ENCODE measurements at regions not wholly inside any gene's neighbourhood (a gene's known extent, or its start where the extent isn't known, plus 50 kb on each side); places are given as distances from the start of the nearest gene placed in this dataset.

DNA sequence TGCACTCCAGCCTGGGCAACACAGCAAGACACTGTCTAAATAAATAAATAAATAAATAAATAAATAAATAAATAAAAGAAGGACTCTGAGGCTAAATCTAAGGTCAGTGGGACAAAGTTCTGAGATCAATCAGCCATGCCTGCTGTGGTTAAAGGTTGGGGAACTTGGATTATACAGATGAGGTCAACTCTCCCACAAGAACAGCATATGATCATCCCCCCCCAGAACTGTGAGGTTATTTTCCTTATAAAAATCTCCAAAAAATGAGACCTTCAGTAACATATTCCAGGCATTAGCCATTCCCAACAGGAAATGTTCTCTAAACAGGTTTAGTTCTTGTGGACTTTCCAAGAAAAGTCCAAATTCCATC, 90.3 kb downstream of the C16orf95 start:
- DNase-seq (ENCODE audit: low read depth in 6 of 9, low spot score in 9 of 9), result no peak
- H3K9me3 ChIP-seq (ENCODE audit: control insufficient read depth in 2 of 2, insufficient read depth in 1 of 2, low read length in 1 of 2), result no peaks in the 10 kb centered on the region
- H3K36me3 ChIP-seq (ENCODE audit: control insufficient read depth in 2 of 2, insufficient read depth in 2 of 2, low read length in 1 of 2), result no peaks in the 10 kb centered on the region
- no peak overlapping the region for H3K27ac ChIP-seq (ENCODE audit: low read depth in 1 of 2, low read length in 1 of 2)
- H3K4me1 ChIP-seq (ENCODE audit: control insufficient read depth in 2 of 2, insufficient read depth in 2 of 2, low read length in 2 of 2), result no peaks in the 10 kb centered on the region
- no peaks in the 10 kb centered on the region for H3K27me3 ChIP-seq (ENCODE audit: control insufficient read depth in 2 of 2, insufficient read depth in 1 of 2, low read length in 1 of 2)
- H3K4me3 ChIP-seq (ENCODE audit: low read length in 2 of 2), result no peak overlapping the region

DNA sequence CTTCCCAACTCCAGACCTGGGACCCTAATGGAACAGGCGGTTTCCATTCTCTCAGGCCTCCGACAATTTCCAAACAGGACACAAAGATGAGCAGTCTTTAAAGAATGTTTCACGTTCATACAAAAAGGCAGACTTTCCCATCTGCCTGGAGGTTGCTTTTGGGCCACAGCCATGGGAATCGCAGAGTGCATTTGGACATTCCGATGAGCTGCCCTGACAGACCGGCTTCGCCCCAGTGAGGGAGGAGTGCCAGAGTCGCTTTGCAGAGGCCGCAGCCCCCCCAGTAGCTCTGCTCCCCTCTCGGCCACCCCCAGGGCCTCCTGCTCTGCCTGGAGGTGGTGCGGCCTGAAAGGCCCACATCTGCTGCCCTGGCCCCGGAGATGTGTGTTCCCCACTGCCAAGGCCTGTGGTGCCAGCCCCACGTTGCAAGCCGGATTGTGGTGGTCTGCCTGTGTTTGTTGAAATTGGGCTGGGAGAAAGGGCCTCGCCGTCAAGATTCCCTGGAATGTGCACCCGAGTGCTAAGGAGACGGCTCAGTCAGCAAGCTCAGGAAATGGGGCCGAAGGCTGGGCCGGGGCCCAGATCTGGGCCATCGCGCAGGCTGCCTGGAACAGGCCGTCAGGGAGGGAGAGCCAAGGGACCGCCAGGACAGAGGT, 89.8 kb downstream of the C16orf95 start:
- H3K27ac ChIP-seq (ENCODE audit: low read depth in 1 of 2, low read length in 1 of 2), result no peak overlapping the region
- 92% methylated on average over 24 of the region's 24 CpGs for WGBS

DNA sequence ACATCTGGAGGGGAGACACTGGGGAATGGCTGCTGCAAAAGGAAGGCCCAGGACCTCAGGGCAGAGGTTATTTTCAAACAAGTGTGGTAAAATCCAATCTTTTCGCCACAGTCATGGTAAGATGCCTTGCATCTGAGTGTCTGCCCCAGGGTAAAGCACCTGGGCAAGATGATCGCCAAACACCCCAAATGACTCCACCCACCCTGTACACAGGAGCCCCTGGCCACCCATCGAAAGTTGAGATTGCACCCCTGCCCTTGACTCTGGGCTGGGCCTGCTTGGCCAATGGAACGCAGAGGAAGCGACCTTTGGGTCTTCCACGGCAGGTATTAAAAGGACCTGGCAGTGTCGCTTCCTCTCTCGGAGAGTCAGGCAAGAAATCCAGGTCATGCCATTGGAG, 88.8 kb downstream of the C16orf95 start:
- H3K36me3 ChIP-seq (ENCODE audit: control insufficient read depth in 2 of 2, insufficient read depth in 2 of 2, low read length in 1 of 2), result no peaks in the 10 kb centered on the region
- 98% methylated on average over 8 of the region's 8 CpGs for WGBS
- DNase-seq (ENCODE audit: low read depth in 6 of 9, low spot score in 9 of 9), result no peak
- no peaks in the 10 kb centered on the region for H3K4me1 ChIP-seq (ENCODE audit: control insufficient read depth in 2 of 2, insufficient read depth in 2 of 2, low read length in 2 of 2)
- H3K9me3 ChIP-seq (ENCODE audit: control insufficient read depth in 2 of 2, insufficient read depth in 1 of 2, low read length in 1 of 2), result no peaks in the 10 kb centered on the region
- H3K27ac ChIP-seq (ENCODE audit: low read depth in 1 of 2, low read length in 1 of 2), result no peak overlapping the region
- no peak overlapping the region for H3K4me3 ChIP-seq (ENCODE audit: low read length in 2 of 2)
- H3K27me3 ChIP-seq (ENCODE audit: control insufficient read depth in 2 of 2, insufficient read depth in 1 of 2, low read length in 1 of 2), result no peaks in the 10 kb centered on the region

More for the DNA sequence above, 89.8 kb downstream of the C16orf95 start:
- no peaks in the 10 kb centered on the region for H3K4me1 ChIP-seq (ENCODE audit: control insufficient read depth in 2 of 2, insufficient read depth in 2 of 2, low read length in 2 of 2)
- no peak overlapping the region for H3K4me3 ChIP-seq (ENCODE audit: low read length in 2 of 2)
- no peaks in the 10 kb centered on the region for H3K36me3 ChIP-seq (ENCODE audit: control insufficient read depth in 2 of 2, insufficient read depth in 2 of 2, low read length in 1 of 2)
- DNase-seq (ENCODE audit: low read depth in 6 of 9, low spot score in 9 of 9), result no peak
- H3K27me3 ChIP-seq (ENCODE audit: control insufficient read depth in 2 of 2, insufficient read depth in 1 of 2, low read length in 1 of 2), result no peaks in the 10 kb centered on the region
- no peaks in the 10 kb centered on the region for H3K9me3 ChIP-seq (ENCODE audit: control insufficient read depth in 2 of 2, insufficient read depth in 1 of 2, low read length in 1 of 2)

DNA sequence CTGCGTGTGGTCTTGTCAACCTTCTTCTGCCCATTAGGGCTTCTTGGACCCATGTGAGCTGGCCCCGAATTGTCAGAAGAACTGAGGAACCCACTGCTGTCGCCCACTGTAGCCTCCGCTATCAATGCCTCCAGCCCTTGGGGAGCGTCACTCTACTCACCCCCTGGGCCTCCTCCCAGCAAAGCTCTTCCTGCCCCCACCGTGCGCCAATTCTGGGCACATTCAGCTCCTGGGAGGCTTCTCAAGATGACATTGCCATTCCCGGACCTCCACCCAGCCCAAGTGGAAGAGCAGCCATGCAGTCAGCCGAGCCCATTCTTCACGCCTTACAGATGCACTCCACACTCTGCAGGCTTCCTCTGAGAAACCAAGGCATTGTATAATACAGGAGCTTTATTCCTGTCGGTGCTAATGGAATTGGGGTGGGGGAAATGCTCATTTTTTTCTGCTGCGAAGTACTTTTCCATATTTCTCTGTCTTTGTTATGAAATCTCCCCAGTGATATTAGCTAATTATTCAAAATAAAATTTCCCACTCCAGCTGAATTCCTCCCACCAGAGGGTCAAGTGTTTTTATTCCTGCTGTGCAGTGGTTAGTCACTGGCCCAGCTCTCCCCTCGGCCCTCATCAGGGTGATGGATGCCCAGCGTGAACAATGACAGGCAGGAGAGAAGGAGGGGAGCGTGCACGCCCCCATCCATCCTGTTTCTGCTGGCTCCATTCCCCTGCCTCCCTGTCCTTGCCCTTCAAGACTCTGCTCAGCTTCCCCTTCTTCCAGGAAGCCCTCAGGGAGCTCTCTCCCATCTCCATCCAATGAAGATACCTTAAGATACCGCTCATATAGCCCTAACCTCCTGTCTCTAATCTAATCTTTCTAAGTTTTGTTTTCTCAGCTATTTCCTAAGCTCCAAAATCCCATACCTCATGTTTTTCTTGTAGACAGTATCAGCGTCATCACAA, 87.7 kb downstream of the C16orf95 start:
- Histone ChIP-seq H3K9me3 (ENCODE audit: control insufficient read depth in 2 of 2, insufficient read depth in 1 of 2, low read length in 1 of 2) (no peaks in the 10 kb centered on the region), H3K36me3 (ENCODE audit: control insufficient read depth in 2 of 2, insufficient read depth in 2 of 2, low read length in 1 of 2) (no peaks in the 10 kb centered on the region), H3K4me1 (ENCODE audit: control insufficient read depth in 2 of 2, insufficient read depth in 2 of 2, low read length in 2 of 2) (no peaks in the 10 kb centered on the region), H3K27me3 (ENCODE audit: control insufficient read depth in 2 of 2, insufficient read depth in 1 of 2, low read length in 1 of 2) (no peaks in the 10 kb centered on the region), H3K27ac (ENCODE audit: low read depth in 1 of 2, low read length in 1 of 2) (no peak overlapping the region), H3K4me3 (ENCODE audit: low read length in 2 of 2) (no peak overlapping the region)
- no peak for DNase-seq (ENCODE audit: low read depth in 6 of 9, low spot score in 9 of 9)
- 94% methylated on average over 18 of the region's 18 CpGs for WGBS

DNA sequence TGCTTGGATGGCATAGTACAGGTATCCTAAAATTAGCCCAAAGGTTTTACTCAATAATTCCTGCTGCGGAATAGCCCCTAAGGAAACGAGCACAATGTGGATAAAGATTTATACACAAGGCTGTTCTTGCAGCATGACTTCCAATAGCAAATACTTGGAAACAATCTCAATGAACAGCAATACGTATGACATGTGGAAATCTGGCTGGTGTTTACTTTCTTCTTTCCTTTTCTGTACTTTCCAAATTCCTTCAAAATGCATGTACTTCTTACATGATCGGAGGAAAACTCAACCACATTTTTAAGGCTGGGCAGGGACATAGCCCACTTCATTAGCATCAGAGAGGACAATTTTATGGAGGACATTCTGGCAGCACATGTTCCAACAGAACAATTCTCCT, 86.6 kb downstream of the C16orf95 start:
- Histone ChIP-seq H3K27ac (ENCODE audit: low read depth in 1 of 2, low read length in 1 of 2) (no peak overlapping the region), H3K4me1 (ENCODE audit: control insufficient read depth in 2 of 2, insufficient read depth in 2 of 2, low read length in 2 of 2) (no peaks in the 10 kb centered on the region), H3K4me3 (ENCODE audit: low read length in 2 of 2) (no peak overlapping the region), H3K36me3 (ENCODE audit: control insufficient read depth in 2 of 2, insufficient read depth in 2 of 2, low read length in 1 of 2) (no peaks in the 10 kb centered on the region), H3K9me3 (ENCODE audit: control insufficient read depth in 2 of 2, insufficient read depth in 1 of 2, low read length in 1 of 2) (no peaks in the 10 kb centered on the region), H3K27me3 (ENCODE audit: control insufficient read depth in 2 of 2, insufficient read depth in 1 of 2, low read length in 1 of 2) (peaks cover 0 to 6% of the 10 kb centered on the region in 2 donors)
- 96% methylated on average over 4 of the region's 4 CpGs for WGBS
- DNase-seq (ENCODE audit: low read depth in 6 of 9, low spot score in 9 of 9), result no peak

DNA sequence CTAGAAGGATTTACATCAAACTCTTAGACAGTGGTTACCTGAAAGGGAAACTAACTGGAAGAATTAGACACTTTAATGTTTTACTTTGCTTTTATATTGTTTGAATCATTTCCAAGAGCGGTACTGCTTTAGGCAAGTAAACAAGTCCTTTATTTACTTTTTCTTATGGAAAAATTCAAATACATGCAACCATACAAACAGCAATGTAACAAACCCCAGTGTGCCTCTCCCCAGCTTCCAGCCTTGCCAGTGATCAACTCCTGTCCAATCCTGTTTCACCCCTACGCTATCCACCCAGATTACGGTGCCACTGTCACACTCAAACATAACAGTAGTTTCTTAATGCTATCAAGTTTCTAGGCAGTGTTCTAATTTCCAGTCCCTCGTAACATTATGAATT, 85.9 kb downstream of the C16orf95 start:
- no peak overlapping the region for H3K4me3 ChIP-seq (ENCODE audit: low read length in 2 of 2)
- H3K27me3 ChIP-seq (ENCODE audit: control insufficient read depth in 2 of 2, insufficient read depth in 1 of 2, low read length in 1 of 2), result peaks cover 0 to 11% of the 10 kb centered on the region in 2 donors
- no peak overlapping the region for H3K27ac ChIP-seq (ENCODE audit: low read depth in 1 of 2, low read length in 1 of 2)
- H3K9me3 ChIP-seq (ENCODE audit: control insufficient read depth in 2 of 2, insufficient read depth in 1 of 2, low read length in 1 of 2), result no peaks in the 10 kb centered on the region
- WGBS, result 98% methylated on average over 4 of the region's 4 CpGs
- H3K36me3 ChIP-seq (ENCODE audit: control insufficient read depth in 2 of 2, insufficient read depth in 2 of 2, low read length in 1 of 2), result no peaks in the 10 kb centered on the region
- no peak for DNase-seq (ENCODE audit: low read depth in 6 of 9, low spot score in 9 of 9)
- peaks cover 0 to 5% of the 10 kb centered on the region in 2 donors for H3K4me1 ChIP-seq (ENCODE audit: control insufficient read depth in 2 of 2, insufficient read depth in 2 of 2, low read length in 2 of 2)

DNA sequence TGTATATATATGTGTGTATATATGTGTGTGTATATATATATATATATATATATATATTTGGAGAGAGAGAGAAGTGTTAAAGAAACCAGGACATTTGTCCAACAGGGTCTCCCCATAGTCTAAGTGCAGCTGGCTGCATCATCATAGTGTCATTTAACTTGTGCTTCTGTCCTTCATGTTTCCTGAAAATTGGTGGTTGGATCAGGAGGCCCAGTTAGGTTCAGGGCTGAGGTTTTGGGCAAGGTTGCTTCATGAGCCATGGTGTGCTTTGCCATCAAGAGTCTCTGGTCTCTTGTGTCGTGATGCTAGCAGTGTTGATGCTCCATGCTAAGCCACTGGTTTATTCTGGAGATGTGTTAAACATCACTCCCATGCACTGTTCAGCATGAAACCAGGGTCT, 85.3 kb downstream of the C16orf95 start:
- Histone ChIP-seq H3K36me3 (ENCODE audit: control insufficient read depth in 2 of 2, insufficient read depth in 2 of 2, low read length in 1 of 2) (no peaks in the 10 kb centered on the region), H3K27me3 (ENCODE audit: control insufficient read depth in 2 of 2, insufficient read depth in 1 of 2, low read length in 1 of 2) (peaks cover 0 to 16% of the 10 kb centered on the region in 2 donors), H3K4me3 (ENCODE audit: low read length in 2 of 2) (no peak overlapping the region), H3K27ac (ENCODE audit: low read depth in 1 of 2, low read length in 1 of 2) (no peak overlapping the region), H3K4me1 (ENCODE audit: control insufficient read depth in 2 of 2, insufficient read depth in 2 of 2, low read length in 2 of 2) (peaks cover 0 to 11% of the 10 kb centered on the region in 2 donors), H3K9me3 (ENCODE audit: control insufficient read depth in 2 of 2, insufficient read depth in 1 of 2, low read length in 1 of 2) (no peaks in the 10 kb centered on the region)
- 93% methylated on average over 1 of the region's 1 CpG for WGBS
- no peak for DNase-seq (ENCODE audit: low read depth in 6 of 9, low spot score in 9 of 9)

DNA sequence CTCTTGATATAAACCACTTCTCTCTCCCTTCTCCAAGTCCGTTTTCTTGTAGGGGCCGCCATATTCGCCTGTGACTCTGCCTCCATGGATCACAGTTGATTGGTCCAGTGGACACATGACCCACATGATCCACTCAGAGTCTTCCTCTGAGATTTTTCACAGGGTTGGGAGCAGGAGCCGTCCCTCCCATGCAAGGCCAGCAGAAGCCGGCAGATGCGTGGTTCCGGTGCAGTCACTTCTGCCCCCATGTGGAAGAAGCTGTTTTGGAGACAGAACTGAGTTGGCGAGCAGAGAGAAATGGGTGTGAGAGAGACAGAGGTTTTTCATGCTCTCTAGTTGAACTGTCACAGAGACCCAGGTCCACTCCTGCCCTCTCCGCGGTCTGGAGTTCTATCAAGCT, 83.3 kb downstream of the C16orf95 start:
- no peaks in the 10 kb centered on the region for H3K36me3 ChIP-seq (ENCODE audit: control insufficient read depth in 2 of 2, insufficient read depth in 2 of 2, low read length in 1 of 2)
- no peak overlapping the region for H3K4me3 ChIP-seq (ENCODE audit: low read length in 2 of 2)
- 80% methylated on average over 10 of the region's 10 CpGs for WGBS
- peaks cover 0 to 16% of the 10 kb centered on the region in 2 donors for H3K27me3 ChIP-seq (ENCODE audit: control insufficient read depth in 2 of 2, insufficient read depth in 1 of 2, low read length in 1 of 2)
- DNase-seq (ENCODE audit: low read depth in 6 of 9, low spot score in 9 of 9), result no peak
- peaks cover 0 to 12% of the 10 kb centered on the region in 2 donors for H3K4me1 ChIP-seq (ENCODE audit: control insufficient read depth in 2 of 2, insufficient read depth in 2 of 2, low read length in 2 of 2)
- H3K9me3 ChIP-seq (ENCODE audit: control insufficient read depth in 2 of 2, insufficient read depth in 1 of 2, low read length in 1 of 2), result no peaks in the 10 kb centered on the region
- no peak overlapping the region for H3K27ac ChIP-seq (ENCODE audit: low read depth in 1 of 2, low read length in 1 of 2)

DNA sequence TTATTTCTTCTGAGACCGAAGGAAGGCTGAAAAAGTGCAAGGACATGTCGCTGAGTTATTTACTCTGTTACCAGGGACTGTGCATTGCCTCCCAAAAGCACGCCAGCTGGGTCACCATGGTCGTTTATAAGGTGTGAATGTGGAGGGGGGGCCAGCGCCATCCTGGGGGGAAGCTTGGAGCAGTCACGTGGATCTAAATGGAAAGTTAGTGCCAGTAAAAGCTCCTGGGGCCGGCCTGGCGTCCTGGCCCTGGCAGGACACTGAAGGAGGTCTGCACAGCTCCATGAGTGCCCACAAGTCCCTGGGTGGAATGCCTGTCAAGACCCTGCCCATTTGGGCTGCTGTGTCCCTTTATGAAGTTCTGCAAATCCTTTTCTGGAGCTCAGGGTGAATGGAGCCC, 82.6 kb downstream of the C16orf95 start:
- Histone ChIP-seq H3K4me3 (ENCODE audit: low read length in 2 of 2) (no peak overlapping the region), H3K36me3 (ENCODE audit: control insufficient read depth in 2 of 2, insufficient read depth in 2 of 2, low read length in 1 of 2) (no peaks in the 10 kb centered on the region), H3K4me1 (ENCODE audit: control insufficient read depth in 2 of 2, insufficient read depth in 2 of 2, low read length in 2 of 2) (peaks cover 0 to 12% of the 10 kb centered on the region in 2 donors), H3K27me3 (ENCODE audit: control insufficient read depth in 2 of 2, insufficient read depth in 1 of 2, low read length in 1 of 2) (peaks cover 0 to 16% of the 10 kb centered on the region in 2 donors), H3K27ac (ENCODE audit: low read depth in 1 of 2, low read length in 1 of 2) (no peak overlapping the region), H3K9me3 (ENCODE audit: control insufficient read depth in 2 of 2, insufficient read depth in 1 of 2, low read length in 1 of 2) (no peaks in the 10 kb centered on the region)
- WGBS, result 93% methylated on average over 8 of the region's 8 CpGs
- DNase-seq (ENCODE audit: low read depth in 6 of 9, low spot score in 9 of 9), result no peak

All from thymus (tissue), 11 donors.